Kidney capillary endothelial cell (primary cell): ENCODE measurements at regions not wholly inside any gene's neighbourhood (a gene's known extent, or its start where the extent isn't known, plus 50 kb on each side); places are given as distances from the start of the nearest gene placed in this dataset.

ENCODE experiments used
- DNase-seq: peaks from one replicate; pipeline ENCODE4 v3.0.0-alpha.2; 2018; ENCODE audit warnings: low spot score

GRCh38 chr7:93646538-93646937, 72.0 kb upstream of the CALCR start:
- no peak for DNase-seq

GRCh38 chr7:93636276-93636675, 61.8 kb upstream of the CALCR start:
- DNase-seq, result no peak

DNA sequence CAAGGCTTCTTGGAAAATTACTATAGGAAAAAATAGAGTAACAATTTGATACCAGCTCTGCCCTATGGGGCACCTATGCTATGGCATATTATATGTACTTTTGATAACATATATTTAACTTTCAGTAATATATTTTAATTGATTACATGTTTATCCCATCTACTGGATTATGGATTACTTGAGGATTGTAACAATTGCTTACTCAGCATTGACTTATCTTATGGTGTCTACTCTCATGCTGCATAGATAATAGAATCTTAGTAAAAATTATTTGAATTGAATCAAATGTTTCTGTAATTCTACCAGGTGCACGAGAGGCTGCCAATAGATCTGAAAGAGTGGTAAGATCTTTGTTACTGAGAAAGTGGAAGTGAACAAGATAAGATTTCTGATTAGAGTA, 57.8 kb upstream of the CALCR start:
- DNase-seq, result no peak

- no peak for DNase-seq
Observed at GRCh38 chr7:93629291-93629801, 54.8 kb upstream of the CALCR start.

GRCh38 chr7:93626869-93627268, 52.3 kb upstream of the CALCR start:
- no peak for DNase-seq
